HG03139 (cell line): ENCODE measurements at regions not wholly inside any gene's neighbourhood (a gene's known extent, or its start where the extent isn't known, plus 50 kb on each side); places are given as distances from the start of the nearest gene placed in this dataset.

Experiments
- ATAC-seq: cut with Tn5 transposase; IDR thresholded peaks from one replicate; pipeline ENCODE4 v1.9.1; 2021; ENCODE audit not compliant: unreplicated experiment

- no peak for ATAC-seq
Measured at GRCh38 chr9:26415528-26415927, 477.1 kb downstream of the CAAP1 start.

GRCh38 chr9:26413611-26414010 lies 479.0 kb downstream of the CAAP1 start:
- no peak for ATAC-seq

- no peak for ATAC-seq
Measured at GRCh38 chr9:26412446-26412845, 480.2 kb downstream of the CAAP1 start.

GRCh38 chr9:26406676-26407075 lies 485.9 kb downstream of the CAAP1 start:
- ATAC-seq, result no peak

- no peak for ATAC-seq
Measured at GRCh38 chr9:26399556-26399955, 493.0 kb downstream of the CAAP1 start.

- no peak for ATAC-seq
Measured at GRCh38 chr9:26394025-26394424, 498.6 kb downstream of the CAAP1 start.

- no peak for ATAC-seq
Measured at GRCh38 chr9:26392639-26393038, 500.0 kb downstream of the CAAP1 start.

- no peak for ATAC-seq
Measured at GRCh38 chr9:26391036-26391435, 501.6 kb downstream of the CAAP1 start.

- no peak for ATAC-seq
Measured at GRCh38 chr9:26375448-26375847, 517.2 kb downstream of the CAAP1 start.

GRCh38 chr9:26373616-26374015 lies 519.0 kb downstream of the CAAP1 start:
- no peak for ATAC-seq

GRCh38 chr9:26371236-26371635 lies 521.4 kb downstream of the CAAP1 start:
- ATAC-seq, result no peak

GRCh38 chr9:26369093-26369492 lies 523.5 kb downstream of the CAAP1 start:
- no peak for ATAC-seq

- ATAC-seq, result no peak
Measured at GRCh38 chr9:26368241-26368640, 524.4 kb downstream of the CAAP1 start.

GRCh38 chr9:26361010-26361409 lies 531.6 kb downstream of the CAAP1 start:
- no peak for ATAC-seq

- ATAC-seq, result no peak
Measured at GRCh38 chr9:26358836-26359235, 533.8 kb downstream of the CAAP1 start.

- ATAC-seq, result no peak
Measured at GRCh38 chr9:26357803-26358344, 534.7 kb downstream of the CAAP1 start.

GRCh38 chr9:26356491-26356890 lies 536.1 kb downstream of the CAAP1 start:
- ATAC-seq, result no peak

- ATAC-seq, result no peak
Measured at GRCh38 chr9:26346942-26347477, 545.6 kb downstream of the CAAP1 start.

- ATAC-seq, result no peak
Measured at GRCh38 chr9:26341545-26341944, 551.1 kb downstream of the CAAP1 start.

GRCh38 chr9:26339796-26340195 lies 552.8 kb downstream of the CAAP1 start:
- no peak for ATAC-seq

GRCh38 chr9:26335116-26335515 lies 557.5 kb downstream of the CAAP1 start:
- no peak for ATAC-seq

GRCh38 chr9:26334706-26335105 lies 557.9 kb downstream of the CAAP1 start:
- no peak for ATAC-seq

- no peak for ATAC-seq
Measured at GRCh38 chr9:26331223-26331622, 561.4 kb downstream of the CAAP1 start.
